ENCODE measurements at regions not wholly inside any gene's neighbourhood (a gene's known extent, or its start where the extent isn't known, plus 50 kb on each side); places are given as distances from the start of the nearest gene placed in this dataset.
A peak's percentile ranks its signal among the peaks of the same experiment; 100 is the strongest.
"Not testable (repeated sequence)": the region's sequence is repeated elsewhere in the genome, so short reads cannot be mapped to it uniquely, and the experiment has no call there.

DNA sequence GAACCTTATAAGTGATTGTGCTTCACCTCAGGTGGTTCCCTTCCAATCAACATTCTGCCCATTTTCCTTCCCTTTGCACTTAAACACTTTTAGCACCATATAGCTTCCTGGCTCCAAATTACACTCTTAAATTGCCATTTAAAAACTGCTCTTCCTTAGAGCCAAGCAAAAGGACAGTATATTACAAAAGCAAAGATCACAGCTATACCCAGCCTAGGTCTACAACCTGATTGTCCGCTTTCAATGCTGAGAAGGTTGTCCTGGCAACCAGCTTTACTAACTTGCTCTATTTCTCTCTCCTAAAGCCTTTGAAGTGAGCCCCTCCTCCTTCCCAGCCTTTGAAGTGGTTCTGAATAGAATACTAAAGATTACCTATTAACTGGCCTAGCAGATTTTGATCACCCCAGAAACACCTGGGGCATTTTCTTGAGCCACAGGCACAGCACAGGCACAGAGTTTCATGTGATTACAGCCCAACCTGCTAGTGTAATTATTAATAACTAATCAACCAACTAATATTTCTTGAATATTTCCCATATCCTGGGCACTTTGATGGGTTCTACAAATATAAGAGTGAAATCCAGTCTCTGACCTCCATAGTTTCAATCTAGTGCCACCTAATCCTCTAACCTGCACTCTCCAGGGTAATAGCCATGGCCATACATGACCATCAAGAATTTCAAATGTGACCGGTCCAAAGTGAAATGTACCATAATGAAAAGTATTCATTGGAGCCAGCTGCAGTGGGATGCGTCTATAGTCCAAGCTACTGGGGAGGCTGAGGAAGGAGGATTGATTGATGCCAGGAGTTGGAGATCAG is 63.6 kb upstream of the TRIM24 start:
- H3K9me2 ChIP-seq (ENCODE audit: insufficient read depth, low read length) = no peaks in the 10 kb centered on the region
- no peaks in the 10 kb centered on the region for H3K79me2 ChIP-seq (replicated peaks; ENCODE audit: insufficient read depth, low read length)
- no peaks in the 10 kb centered on the region for H4K20me1 ChIP-seq (ENCODE audit: insufficient read depth)
- no peak overlapping the region for H3K4me2 ChIP-seq (ENCODE audit: low read length)
- peak overlapping the region; percentile 38 for H3K27ac ChIP-seq (ENCODE audit: low read length)
- no peak for TF ChIP-seq POLR2AphosphoS5 (IDR thresholded peaks at IDR 0.05)
- no peak for TF ChIP-seq RAD21 (conservative IDR thresholded peaks at IDR 0.05)
- no peak for TF ChIP-seq TAF1 (IDR thresholded peaks at IDR 0.05; ENCODE audit: low read depth)
- no peak for TF ChIP-seq EZH2 (IDR thresholded peaks at IDR 0.05; ENCODE audit: borderline replicate concordance, insufficient read depth, low read length, poor library complexity, severe bottlenecking)
- TF ChIP-seq, protein P1, sequence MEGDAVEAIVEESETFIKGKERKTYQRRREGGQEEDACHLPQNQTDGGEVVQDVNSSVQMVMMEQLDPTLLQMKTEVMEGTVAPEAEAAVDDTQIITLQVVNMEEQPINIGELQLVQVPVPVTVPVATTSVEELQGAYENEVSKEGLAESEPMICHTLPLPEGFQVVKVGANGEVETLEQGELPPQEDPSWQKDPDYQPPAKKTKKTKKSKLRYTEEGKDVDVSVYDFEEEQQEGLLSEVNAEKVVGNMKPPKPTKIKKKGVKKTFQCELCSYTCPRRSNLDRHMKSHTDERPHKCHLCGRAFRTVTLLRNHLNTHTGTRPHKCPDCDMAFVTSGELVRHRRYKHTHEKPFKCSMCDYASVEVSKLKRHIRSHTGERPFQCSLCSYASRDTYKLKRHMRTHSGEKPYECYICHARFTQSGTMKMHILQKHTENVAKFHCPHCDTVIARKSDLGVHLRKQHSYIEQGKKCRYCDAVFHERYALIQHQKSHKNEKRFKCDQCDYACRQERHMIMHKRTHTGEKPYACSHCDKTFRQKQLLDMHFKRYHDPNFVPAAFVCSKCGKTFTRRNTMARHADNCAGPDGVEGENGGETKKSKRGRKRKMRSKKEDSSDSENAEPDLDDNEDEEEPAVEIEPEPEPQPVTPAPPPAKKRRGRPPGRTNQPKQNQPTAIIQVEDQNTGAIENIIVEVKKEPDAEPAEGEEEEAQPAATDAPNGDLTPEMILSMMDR (IDR thresholded peaks at IDR 0.05; ENCODE audit: poor library complexity, severe bottlenecking) = no peak
- H3K4me3 ChIP-seq (ENCODE audit: low read length) = no peak overlapping the region
- no peak overlapping the region for H3K9ac ChIP-seq (ENCODE audit: low read length)
- H3K9me3 ChIP-seq (ENCODE audit: low read length) = no peaks in the 10 kb centered on the region
- H2AFZ ChIP-seq (ENCODE audit: low read depth, low read length) = no peak overlapping the region
- H3F3A ChIP-seq (ENCODE audit: insufficient read depth, low read length, poor library complexity, severe bottlenecking) = no peaks in the 10 kb centered on the region
- no peaks in the 10 kb centered on the region for H3K27me3 ChIP-seq (ENCODE audit: insufficient read depth, low read depth, low read length)
- H3K36me3 ChIP-seq (ENCODE audit: insufficient read depth, low read length) = no peaks in the 10 kb centered on the region

DNA sequence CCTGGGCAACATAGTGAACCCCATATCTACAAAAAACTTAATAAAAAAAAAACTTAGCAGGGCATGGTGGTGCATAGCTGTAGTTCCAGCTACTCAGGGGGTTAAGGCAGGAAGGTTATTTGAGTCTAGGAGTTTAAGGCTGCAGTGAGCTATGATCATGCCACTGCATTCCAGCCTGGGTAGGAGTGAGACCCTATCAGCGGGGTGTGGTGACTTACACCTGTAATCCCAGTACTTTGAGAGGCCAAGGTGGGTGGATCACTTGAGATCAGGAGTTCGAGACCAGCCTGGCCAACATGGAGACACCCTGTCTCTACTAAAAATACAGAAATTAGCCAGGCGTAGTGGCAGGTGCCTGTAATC is 63.0 kb upstream of the TRIM24 start:
- H3K4me3 ChIP-seq (ENCODE audit: low read length); H3K9me3 ChIP-seq (ENCODE audit: low read length); H3K9me2 ChIP-seq (ENCODE audit: insufficient read depth, low read length): not testable (repeated sequence)

DNA sequence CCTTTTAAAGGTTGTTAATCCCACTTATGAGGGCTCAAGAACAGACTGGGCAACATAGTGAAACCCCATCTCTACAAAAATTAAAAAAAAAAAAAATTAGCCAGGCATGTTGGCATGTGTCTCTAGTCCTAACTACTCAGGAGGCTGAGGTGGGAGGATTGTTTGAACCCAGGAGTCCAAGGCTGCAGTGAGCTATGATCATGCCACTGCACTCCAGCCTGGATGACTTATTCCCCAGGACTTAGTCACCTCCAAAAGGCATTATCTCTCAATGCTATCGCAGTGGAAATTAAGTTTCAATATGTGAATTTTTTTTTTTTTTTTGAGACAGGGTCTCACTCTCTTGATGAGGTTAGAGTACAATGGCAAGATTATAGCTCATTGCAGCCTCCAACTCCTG is 61.2 kb upstream of the TRIM24 start:
- TF ChIP-seq, protein P2, sequence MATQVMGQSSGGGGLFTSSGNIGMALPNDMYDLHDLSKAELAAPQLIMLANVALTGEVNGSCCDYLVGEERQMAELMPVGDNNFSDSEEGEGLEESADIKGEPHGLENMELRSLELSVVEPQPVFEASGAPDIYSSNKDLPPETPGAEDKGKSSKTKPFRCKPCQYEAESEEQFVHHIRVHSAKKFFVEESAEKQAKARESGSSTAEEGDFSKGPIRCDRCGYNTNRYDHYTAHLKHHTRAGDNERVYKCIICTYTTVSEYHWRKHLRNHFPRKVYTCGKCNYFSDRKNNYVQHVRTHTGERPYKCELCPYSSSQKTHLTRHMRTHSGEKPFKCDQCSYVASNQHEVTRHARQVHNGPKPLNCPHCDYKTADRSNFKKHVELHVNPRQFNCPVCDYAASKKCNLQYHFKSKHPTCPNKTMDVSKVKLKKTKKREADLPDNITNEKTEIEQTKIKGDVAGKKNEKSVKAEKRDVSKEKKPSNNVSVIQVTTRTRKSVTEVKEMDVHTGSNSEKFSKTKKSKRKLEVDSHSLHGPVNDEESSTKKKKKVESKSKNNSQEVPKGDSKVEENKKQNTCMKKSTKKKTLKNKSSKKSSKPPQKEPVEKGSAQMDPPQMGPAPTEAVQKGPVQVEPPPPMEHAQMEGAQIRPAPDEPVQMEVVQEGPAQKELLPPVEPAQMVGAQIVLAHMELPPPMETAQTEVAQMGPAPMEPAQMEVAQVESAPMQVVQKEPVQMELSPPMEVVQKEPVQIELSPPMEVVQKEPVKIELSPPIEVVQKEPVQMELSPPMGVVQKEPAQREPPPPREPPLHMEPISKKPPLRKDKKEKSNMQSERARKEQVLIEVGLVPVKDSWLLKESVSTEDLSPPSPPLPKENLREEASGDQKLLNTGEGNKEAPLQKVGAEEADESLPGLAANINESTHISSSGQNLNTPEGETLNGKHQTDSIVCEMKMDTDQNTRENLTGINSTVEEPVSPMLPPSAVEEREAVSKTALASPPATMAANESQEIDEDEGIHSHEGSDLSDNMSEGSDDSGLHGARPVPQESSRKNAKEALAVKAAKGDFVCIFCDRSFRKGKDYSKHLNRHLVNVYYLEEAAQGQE (IDR thresholded peaks at IDR 0.05; ENCODE audit: borderline replicate concordance) = no peak
- TF ChIP-seq TAF1 (IDR thresholded peaks at IDR 0.05; ENCODE audit: low read depth) (no peak), EZH2 (IDR thresholded peaks at IDR 0.05; ENCODE audit: borderline replicate concordance, insufficient read depth, low read length, poor library complexity, severe bottlenecking) (no peak)
- H3F3A ChIP-seq (ENCODE audit: insufficient read depth, low read length, poor library complexity, severe bottlenecking) = no peaks in the 10 kb centered on the region
- no peaks in the 10 kb centered on the region for H3K27me3 ChIP-seq (ENCODE audit: insufficient read depth, low read depth, low read length)
- H3K4me3 ChIP-seq (ENCODE audit: low read length) = no peak overlapping the region
- H4K20me1 ChIP-seq (ENCODE audit: insufficient read depth) = no peaks in the 10 kb centered on the region
- no peak overlapping the region for H3K9ac ChIP-seq (ENCODE audit: low read length)
- no peak overlapping the region for H3K27ac ChIP-seq (ENCODE audit: low read length)
- no peaks in the 10 kb centered on the region for H3K9me3 ChIP-seq (ENCODE audit: low read length)
- no peak overlapping the region for H2AFZ ChIP-seq (ENCODE audit: low read depth, low read length)
- H3K36me3 ChIP-seq (ENCODE audit: insufficient read depth, low read length) = no peaks in the 10 kb centered on the region
- no peaks in the 10 kb centered on the region for H3K79me2 ChIP-seq (replicated peaks; ENCODE audit: insufficient read depth, low read length)
- no peaks in the 10 kb centered on the region for H3K9me2 ChIP-seq (ENCODE audit: insufficient read depth, low read length)
- H3K4me2 ChIP-seq (ENCODE audit: low read length) = no peak overlapping the region

More for the DNA sequence above, 63.0 kb upstream of the TRIM24 start:
- H3K27me3 ChIP-seq (ENCODE audit: insufficient read depth, low read depth, low read length); H3K9ac ChIP-seq (ENCODE audit: low read length); H3F3A ChIP-seq (ENCODE audit: insufficient read depth, low read length, poor library complexity, severe bottlenecking); H3K79me2 ChIP-seq (replicated peaks; ENCODE audit: insufficient read depth, low read length); H3K4me2 ChIP-seq (ENCODE audit: low read length); H4K20me1 ChIP-seq (ENCODE audit: insufficient read depth); H2AFZ ChIP-seq (ENCODE audit: low read depth, low read length); H3K27ac ChIP-seq (ENCODE audit: low read length); H3K36me3 ChIP-seq (ENCODE audit: insufficient read depth, low read length): not testable (repeated sequence)

All from neural cell (in vitro differentiated cells).